Suprapubic skin (tissue), 4 donors: ENCODE measurements at regions not wholly inside any gene's neighbourhood (a gene's known extent, or its start where the extent isn't known, plus 50 kb on each side); places are given as distances from the start of the nearest gene placed in this dataset.

ENCODE experiments used
- DNase-seq, 2 donors: peaks; one replicate each; pipeline ENCODE4 v3.0.0-alpha.2; 2019; ENCODE audit warnings: low spot score in 2 of 2
- H3K27ac ChIP-seq: fragments of 200-600 bp; sonication (generic); one replicate; pipeline ENCODE4 v1.5.1; 2019
- H3K27me3 ChIP-seq: fragments of 200-600 bp; sonication (generic); one replicate; pipeline ENCODE4 v1.5.1; 2019
- H3K36me3 ChIP-seq: fragments of 200-600 bp; sonication (generic); one replicate; pipeline ENCODE4 v1.5.1; 2019
- H3K4me1 ChIP-seq: fragments of 200-600 bp; sonication (generic); one replicate; pipeline ENCODE4 v1.5.1; 2019
- H3K4me3 ChIP-seq: fragments of 200-600 bp; sonication (generic); one replicate; pipeline ENCODE4 v1.5.1; 2019; ENCODE audit warnings: mild to moderate bottlenecking
- H3K9me3 ChIP-seq: fragments of 200-600 bp; sonication (generic); one replicate; pipeline ENCODE4 v1.5.1; 2019
- CTCF ChIP-seq, 2 donors: fragments of 200-600 bp in 1 of 2; fragments of 450-650 bp in 1 of 2; sonication (generic) in 1 of 2; IDR thresholded peaks; one replicate each; pipeline ENCODE4 v1.5.1; 2016 to 2019; ENCODE audit warnings: antibody characterized with exemption in 2 of 2, mild to moderate bottlenecking in 1 of 2, moderate library complexity in 1 of 2
- EP300 ChIP-seq: sonication (generic); formaldehyde crosslinking; IDR thresholded peaks from one replicate; pipeline ENCODE4 v1.6.1; 2017; ENCODE audit warnings: antibody characterized with exemption
- POLR2A ChIP-seq, 2 donors: fragments of 450-650 bp; IDR thresholded peaks; one replicate each; pipeline ENCODE4 v1.6.1; 2017; ENCODE audit warnings: antibody characterized with exemption in 2 of 2, mild to moderate bottlenecking in 2 of 2, moderate library complexity in 2 of 2
- POLR2AphosphoS5 ChIP-seq, 3 donors: sonication (generic); formaldehyde crosslinking; IDR thresholded peaks; one replicate each; pipeline ENCODE4 v1.6.1; 2017; ENCODE audit warnings: antibody characterized with exemption in 3 of 3
- WGBS: methylation state at CpG from one replicate; pipeline ENCODE4 v1.1.5; 2018; 5-methylcytosine and 5-hydroxymethylcytosine counted together

DNA sequence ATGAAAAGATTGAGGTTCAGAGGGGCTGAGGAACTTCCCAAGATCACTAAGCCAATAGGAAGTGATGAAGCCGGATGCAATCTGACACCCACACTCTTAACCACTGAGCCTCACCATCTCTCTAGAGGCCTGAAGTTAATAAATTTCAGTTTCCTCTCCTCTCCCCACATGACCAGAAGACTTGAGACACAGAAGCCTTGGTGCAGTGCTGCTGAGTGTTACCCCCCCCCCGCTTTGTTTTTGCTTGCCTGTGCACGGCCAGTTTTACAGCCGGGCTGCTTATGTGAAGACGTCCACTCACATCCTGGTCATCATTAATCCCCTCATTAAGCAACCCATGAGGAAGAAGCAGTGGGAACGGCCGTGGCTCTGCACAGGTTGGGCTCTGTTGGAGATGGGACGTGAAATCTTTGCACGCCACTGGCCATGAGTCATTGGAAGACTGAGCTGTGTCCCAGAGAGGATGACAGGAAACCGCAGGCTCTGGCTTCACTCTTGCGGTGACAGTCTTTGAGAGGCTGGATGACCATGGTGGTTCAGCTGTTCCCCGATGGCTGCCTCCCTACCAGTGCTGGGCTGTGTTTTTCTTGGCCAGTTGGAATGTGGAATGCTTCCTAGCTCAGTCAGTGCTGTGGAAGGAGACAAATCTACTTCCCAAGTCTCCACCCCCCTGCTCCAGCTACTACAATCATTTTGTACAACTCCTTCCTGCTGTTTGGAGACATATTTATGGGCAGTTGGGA, 232.6 kb upstream of the LRTM1 start:
- Histone ChIP-seq H3K36me3 (no peaks in the 10 kb centered on the region), H3K4me3 (no peak overlapping the region), H3K4me1 (no peaks in the 10 kb centered on the region), H3K9me3 (no peaks in the 10 kb centered on the region), H3K27ac (no peak overlapping the region), H3K27me3 (peaks cover 4% of the 10 kb centered on the region)
- 80% methylated on average over 11 of the region's 12 CpGs for WGBS
- DNase-seq, result peak in 1 of 2 donors; percentile 60
- no peak for TF ChIP-seq POLR2A (IDR thresholded peaks at IDR 0.05)

DNA sequence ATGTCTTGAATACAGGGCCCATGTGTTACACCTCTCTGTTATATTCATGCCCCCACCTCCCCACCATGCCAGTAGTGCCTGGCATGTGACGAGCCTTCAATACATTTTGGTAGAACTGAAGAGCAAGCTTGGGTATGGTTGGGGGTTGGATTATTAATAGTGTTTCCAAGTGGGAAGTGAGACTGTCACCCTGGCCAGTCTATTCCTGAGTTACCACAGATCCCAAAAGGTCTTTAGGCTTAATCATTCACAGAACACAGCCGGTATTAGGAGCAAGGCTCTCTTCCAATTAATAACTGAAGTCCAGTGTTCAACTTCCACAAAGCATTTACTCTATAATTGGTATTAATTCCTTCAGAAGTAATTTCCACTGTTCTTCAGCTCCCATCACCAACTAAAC, 231.9 kb upstream of the LRTM1 start:
- peaks cover 8% of the 10 kb centered on the region for H3K27me3 ChIP-seq
- no peaks in the 10 kb centered on the region for H3K36me3 ChIP-seq
- no peaks in the 10 kb centered on the region for H3K4me1 ChIP-seq
- TF ChIP-seq POLR2A (IDR thresholded peaks at IDR 0.05) (no peak), CTCF (IDR thresholded peaks at IDR 0.05) (no peak), POLR2AphosphoS5 (IDR thresholded peaks at IDR 0.05) (no peak), EP300 (no peak)
- 85% methylated on average over 2 of the region's 2 CpGs for WGBS
- H3K4me3 ChIP-seq, result no peak overlapping the region
- H3K9me3 ChIP-seq, result no peaks in the 10 kb centered on the region
- no peak for DNase-seq
- H3K27ac ChIP-seq, result no peak overlapping the region

- TF ChIP-seq POLR2A (IDR thresholded peaks at IDR 0.05), result no peak
- no peak for TF ChIP-seq CTCF (IDR thresholded peaks at IDR 0.05)
- no peak for TF ChIP-seq EP300
- no peak for TF ChIP-seq POLR2AphosphoS5 (IDR thresholded peaks at IDR 0.05)
Measured at GRCh38 chr3:55159016-55159415, 231.2 kb upstream of the LRTM1 start.

GRCh38 chr3:55158345-55158744, 230.5 kb upstream of the LRTM1 start:
- 83% methylated on average over 3 of the region's 3 CpGs for WGBS

More at GRCh38 chr3:55159016-55159415, 231.2 kb upstream of the LRTM1 start:
- DNase-seq, result no peak
- Histone ChIP-seq H3K27ac (no peak overlapping the region), H3K9me3 (no peaks in the 10 kb centered on the region), H3K36me3 (no peaks in the 10 kb centered on the region), H3K4me3 (no peak overlapping the region), H3K4me1 (no peaks in the 10 kb centered on the region), H3K27me3 (peaks cover 12% of the 10 kb centered on the region)
- 91% methylated on average over 2 of the region's 2 CpGs for WGBS

GRCh38 chr3:55157731-55158130, 229.9 kb upstream of the LRTM1 start:
- no peak for TF ChIP-seq POLR2AphosphoS5 (IDR thresholded peaks at IDR 0.05)
- TF ChIP-seq POLR2A (IDR thresholded peaks at IDR 0.05), result no peak
- TF ChIP-seq EP300, result no peak
- TF ChIP-seq CTCF (IDR thresholded peaks at IDR 0.05), result no peak
- no peak for DNase-seq
- Histone ChIP-seq H3K27ac (no peak overlapping the region), H3K4me1 (no peaks in the 10 kb centered on the region), H3K27me3 (peaks cover 13% of the 10 kb centered on the region), H3K36me3 (no peaks in the 10 kb centered on the region), H3K4me3 (no peak overlapping the region), H3K9me3 (no peaks in the 10 kb centered on the region)
- 96% methylated on average over 1 of the region's 1 CpG for WGBS

More at GRCh38 chr3:55158345-55158744, 230.5 kb upstream of the LRTM1 start:
- no peak overlapping the region for H3K4me3 ChIP-seq
- H3K36me3 ChIP-seq, result no peaks in the 10 kb centered on the region
- TF ChIP-seq POLR2AphosphoS5 (IDR thresholded peaks at IDR 0.05), result no peak
- no peak for TF ChIP-seq CTCF (IDR thresholded peaks at IDR 0.05)
- no peak for DNase-seq
- H3K27ac ChIP-seq, result no peak overlapping the region
- H3K4me1 ChIP-seq, result no peaks in the 10 kb centered on the region
- H3K9me3 ChIP-seq, result no peaks in the 10 kb centered on the region
- H3K27me3 ChIP-seq, result peaks cover 12% of the 10 kb centered on the region
